Stimulated activated CD4-positive, alpha-beta T cell treated with anti-CD3 and anti-CD28 coated beads, Interleukin-2, amount 100 ng/mL, for 48 hours (primary cell): ENCODE measurements at regions not wholly inside any gene's neighbourhood (a gene's known extent, or its start where the extent isn't known, plus 50 kb on each side); places are given as distances from the start of the nearest gene placed in this dataset.

Experiments used
- DNase-seq, 2 donors: peaks; one replicate each; pipeline ENCODE4 v3.0.0-alpha.2; 2020

- DNase-seq, result no peak
Measured at GRCh38 chrX:39453889-39454621, 643.7 kb downstream of the BCOR start.

- DNase-seq, result no peak
Measured at GRCh38 chrX:39456894-39457604, 640.7 kb downstream of the BCOR start.

- DNase-seq, result no peak
Measured at GRCh38 chrX:39458779-39459178, 639.0 kb downstream of the BCOR start.

GRCh38 chrX:39459204-39459603 is 638.6 kb downstream of the BCOR start:
- DNase-seq, result no peak

GRCh38 chrX:39459952-39460351 is 637.8 kb downstream of the BCOR start:
- DNase-seq, result no peak

GRCh38 chrX:39460499-39460898 is 637.3 kb downstream of the BCOR start:
- DNase-seq, result no peak

- no peak for DNase-seq
Measured at GRCh38 chrX:39462835-39463234, 634.9 kb downstream of the BCOR start.

- DNase-seq, result no peak
Measured at GRCh38 chrX:39464253-39464652, 633.5 kb downstream of the BCOR start.

GRCh38 chrX:39465467-39465866 is 632.3 kb downstream of the BCOR start:
- no peak for DNase-seq

GRCh38 chrX:39465906-39466305 is 631.9 kb downstream of the BCOR start:
- no peak for DNase-seq

- DNase-seq, result no peak
Measured at GRCh38 chrX:39469126-39469525, 628.6 kb downstream of the BCOR start.

GRCh38 chrX:39470588-39471407 is 627.0 kb downstream of the BCOR start:
- no peak for DNase-seq

GRCh38 chrX:39472161-39472560 is 625.6 kb downstream of the BCOR start:
- DNase-seq, result no peak

GRCh38 chrX:39473812-39474211 is 623.9 kb downstream of the BCOR start:
- no peak for DNase-seq

GRCh38 chrX:39475372-39475771 is 622.4 kb downstream of the BCOR start:
- no peak for DNase-seq

- DNase-seq, result no peak
Measured at GRCh38 chrX:39476604-39477021, 621.1 kb downstream of the BCOR start.

- DNase-seq, result peak in 1 of 2 donors; percentile 13
Measured at GRCh38 chrX:39477031-39477761, 620.6 kb downstream of the BCOR start.

GRCh38 chrX:39477762-39478120 is 620.0 kb downstream of the BCOR start:
- no peak for DNase-seq

- DNase-seq, result no peak
Measured at GRCh38 chrX:39479856-39480255, 617.9 kb downstream of the BCOR start.

- DNase-seq, result no peak
Measured at GRCh38 chrX:39480963-39481362, 616.8 kb downstream of the BCOR start.

GRCh38 chrX:39481621-39482020 is 616.1 kb downstream of the BCOR start:
- DNase-seq, result no peak

- DNase-seq, result no peak
Measured at GRCh38 chrX:39484159-39485068, 613.3 kb downstream of the BCOR start.
